AG10803 (cell line): ENCODE measurements at regions not wholly inside any gene's neighbourhood (a gene's known extent, or its start where the extent isn't known, plus 50 kb on each side); places are given as distances from the start of the nearest gene placed in this dataset.

Experiments used
- DNase-seq: peaks from one replicate; pipeline ENCODE4 v3.0.0; 2010; ENCODE audit warnings: low read depth
- H3K4me3 ChIP-seq: 2 replicates; pipeline ENCODE4 v1.5.1; 2011; ENCODE audit warnings: mild to moderate bottlenecking, low read length, control low read depth
- CTCF ChIP-seq: conservative IDR thresholded peaks from 2 replicates; pipeline ENCODE4 v1.5.1; 2011; ENCODE audit warnings: mild to moderate bottlenecking, low read length, control low read depth, inconsistent platforms

GRCh38 chr17:14444915-14445314, 144.0 kb downstream of the HS3ST3B1 start:
- TF ChIP-seq CTCF = no peak
- H3K4me3 ChIP-seq = no peak overlapping the region
- no peak for DNase-seq

GRCh38 chr17:14442798-14443528, 142.1 kb downstream of the HS3ST3B1 start:
- no peak for DNase-seq
- TF ChIP-seq CTCF = no peak

GRCh38 chr17:14437176-14437575, 136.3 kb downstream of the HS3ST3B1 start:
- no peak for DNase-seq
- no peak for TF ChIP-seq CTCF
- H3K4me3 ChIP-seq = no peak overlapping the region

More at GRCh38 chr17:14442798-14443528, 142.1 kb downstream of the HS3ST3B1 start:
- no peak overlapping the region for H3K4me3 ChIP-seq

GRCh38 chr17:14436266-14436665, 135.4 kb downstream of the HS3ST3B1 start:
- no peak for TF ChIP-seq CTCF
- H3K4me3 ChIP-seq = no peak overlapping the region
- DNase-seq = no peak

GRCh38 chr17:14434506-14434905, 133.6 kb downstream of the HS3ST3B1 start:
- no peak for TF ChIP-seq CTCF
- no peak for DNase-seq
- H3K4me3 ChIP-seq = no peak overlapping the region

- DNase-seq = no peak
- H3K4me3 ChIP-seq = no peak overlapping the region
- no peak for TF ChIP-seq CTCF
Measured at GRCh38 chr17:14432079-14432478, 131.2 kb downstream of the HS3ST3B1 start.

- no peak for DNase-seq
- no peak for TF ChIP-seq CTCF
- no peak overlapping the region for H3K4me3 ChIP-seq
Measured at GRCh38 chr17:14429084-14429483, 128.2 kb downstream of the HS3ST3B1 start.
